Erythroblast (primary cell): ENCODE measurements at regions not wholly inside any gene's neighbourhood (a gene's known extent, or its start where the extent isn't known, plus 50 kb on each side); places are given as distances from the start of the nearest gene placed in this dataset.

Experiments
- GATA1 ChIP-seq: IDR thresholded peaks from 2 replicates; pipeline ENCODE4 v1.6.1; 2011; ENCODE audit warnings: low read depth, mild to moderate bottlenecking, control low read depth, low read length, moderate library complexity
- POLR2A ChIP-seq: IDR thresholded peaks from 2 replicates; pipeline ENCODE4 v1.6.1; 2011; ENCODE audit warnings: mild to moderate bottlenecking, low read length

GRCh38 chrX:39212456-39212855 lies 411.2 kb downstream of the MID1IP1 start:
- TF ChIP-seq POLR2A (no peak), GATA1 (no peak)
